GM12872 (cell line): ENCODE measurements at regions not wholly inside any gene's neighbourhood (a gene's known extent, or its start where the extent isn't known, plus 50 kb on each side); places are given as distances from the start of the nearest gene placed in this dataset.

Experiments used
- CTCF ChIP-seq: IDR thresholded peaks from 3 replicates; pipeline ENCODE4 v1.5.1; 2011; ENCODE audit warnings: low read depth, mild to moderate bottlenecking, low read length, moderate library complexity; ENCODE audit not compliant: insufficient read depth

GRCh38 chr6:66628917-66629316 is 921.9 kb upstream of the EYS start:
- TF ChIP-seq CTCF = no peak

DNA sequence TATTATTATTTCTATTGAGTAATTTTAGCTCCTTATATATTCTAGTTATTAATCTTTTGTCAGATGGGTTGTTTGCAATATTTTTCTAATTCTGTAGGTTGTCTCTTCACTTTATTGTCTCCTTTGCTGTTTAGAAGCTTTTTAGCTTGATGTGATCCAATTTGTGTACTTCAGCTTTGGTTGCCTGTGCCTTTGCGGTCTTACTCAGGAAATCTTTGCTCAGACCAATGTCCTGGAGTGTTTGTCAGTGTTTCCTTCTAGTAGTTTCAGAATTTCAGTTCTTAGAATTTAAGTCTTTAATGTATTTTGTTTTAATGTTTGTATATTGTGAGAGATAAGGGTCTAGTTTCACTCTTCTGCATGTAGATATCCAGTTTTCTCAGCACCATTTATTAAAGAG is 916.0 kb upstream of the EYS start:
- no peak for TF ChIP-seq CTCF

- TF ChIP-seq CTCF = no peak
These were observed 898.9 kb upstream of the EYS start for GRCh38 chr6:66605971-66606370.

DNA sequence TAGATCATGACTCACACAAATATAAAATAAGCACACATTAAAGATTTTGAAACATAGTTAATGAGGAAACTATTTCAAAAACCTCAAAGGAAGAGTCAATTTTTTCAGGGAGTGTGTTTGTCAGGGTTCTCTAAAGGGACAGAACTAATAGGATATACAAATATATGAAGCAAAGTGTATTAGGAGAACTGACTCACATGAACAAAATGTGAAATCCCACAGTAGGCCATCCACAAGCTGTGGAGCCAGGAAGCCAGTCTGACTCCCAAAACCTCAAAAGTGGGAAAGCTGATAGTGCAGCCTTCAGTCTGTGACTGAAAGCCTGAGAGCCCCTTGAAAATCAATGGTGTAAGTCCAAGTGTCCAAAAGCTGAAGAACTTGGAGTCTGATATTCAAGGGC is 898.0 kb upstream of the EYS start:
- TF ChIP-seq CTCF = no peak

GRCh38 chr6:66599541-66599940 is 892.5 kb upstream of the EYS start:
- TF ChIP-seq CTCF = no peak

- TF ChIP-seq CTCF = no peak
These were observed 871.3 kb upstream of the EYS start for GRCh38 chr6:66578362-66578761.

DNA sequence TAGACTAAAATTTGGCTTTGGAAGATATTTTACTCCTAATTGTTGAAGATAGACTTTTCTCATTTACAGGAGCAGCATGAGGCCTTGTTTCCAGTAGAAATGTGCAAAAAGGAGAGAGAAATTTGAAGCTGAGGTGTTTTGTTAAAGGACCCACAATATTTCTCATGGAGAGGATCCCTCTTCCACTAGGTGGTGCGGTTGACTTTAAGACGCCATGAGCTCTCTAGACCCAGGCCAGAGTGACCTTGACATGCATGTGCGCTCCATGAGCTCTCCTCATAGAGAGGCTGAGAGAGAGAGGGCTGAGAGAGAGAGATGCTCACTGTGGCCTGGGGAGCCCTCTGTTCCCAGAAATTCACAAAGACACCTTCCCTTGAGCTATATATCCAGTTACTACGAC is 861.2 kb upstream of the EYS start:
- TF ChIP-seq CTCF = no peak

DNA sequence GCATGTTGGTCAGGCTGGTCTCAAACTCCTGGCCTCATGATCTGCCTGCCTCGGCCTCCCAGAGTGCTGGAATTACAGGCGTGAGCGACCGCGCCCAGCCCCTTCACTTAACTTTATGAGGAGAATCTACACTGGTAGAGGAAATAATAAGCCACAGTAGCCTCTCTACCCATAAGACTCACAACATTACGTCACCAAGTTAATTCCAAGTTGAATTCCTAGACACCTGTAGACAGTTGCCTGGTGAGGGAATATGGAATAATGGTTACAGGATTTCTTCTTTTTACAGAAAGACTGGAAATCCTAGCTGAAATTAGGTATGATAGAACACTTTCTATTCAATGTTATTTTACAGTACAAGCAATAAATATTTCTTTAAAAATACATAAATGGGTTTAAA is 854.5 kb upstream of the EYS start:
- no peak for TF ChIP-seq CTCF
